Dendritic cell treated with granulocyte-macrophage colony-stimulating factor and Interleukin-4, amounts not matched to agents 40 ng/mL and 50 ng/mL, for 4 days (primary cell): ENCODE measurements at regions not wholly inside any gene's neighbourhood (a gene's known extent, or its start where the extent isn't known, plus 50 kb on each side); places are given as distances from the start of the nearest gene placed in this dataset.

Source experiments
- H3K27ac Mint-ChIP-seq: one replicate; pipeline ENCODE4 v1.8.0; 2022; ENCODE audit warnings: mild to moderate bottlenecking, mixed read lengths
- H3K27me3 Mint-ChIP-seq: one replicate; pipeline ENCODE4 v1.8.0; 2022; ENCODE audit warnings: mild to moderate bottlenecking, mixed read lengths
- H3K36me3 Mint-ChIP-seq: one replicate; pipeline ENCODE4 v1.8.0; 2022; ENCODE audit warnings: low read depth, mixed read lengths
- H3K4me1 Mint-ChIP-seq: one replicate; pipeline ENCODE4 v1.8.0; 2022; ENCODE audit warnings: low read depth, mixed read lengths
- H3K4me3 Mint-ChIP-seq: one replicate; pipeline ENCODE4 v1.8.0; 2022; ENCODE audit warnings: mild to moderate bottlenecking, moderate library complexity, mixed read lengths
- H3K9me3 Mint-ChIP-seq: one replicate; pipeline ENCODE4 v1.8.0; 2022; ENCODE audit warnings: mixed read lengths
- intact Hi-C: fragments of 100-400 bp; cut with micrococcal nuclease; formaldehyde crosslinking; loops from one replicate; pipeline ENCODE4 v1.15.0; 2022

DNA sequence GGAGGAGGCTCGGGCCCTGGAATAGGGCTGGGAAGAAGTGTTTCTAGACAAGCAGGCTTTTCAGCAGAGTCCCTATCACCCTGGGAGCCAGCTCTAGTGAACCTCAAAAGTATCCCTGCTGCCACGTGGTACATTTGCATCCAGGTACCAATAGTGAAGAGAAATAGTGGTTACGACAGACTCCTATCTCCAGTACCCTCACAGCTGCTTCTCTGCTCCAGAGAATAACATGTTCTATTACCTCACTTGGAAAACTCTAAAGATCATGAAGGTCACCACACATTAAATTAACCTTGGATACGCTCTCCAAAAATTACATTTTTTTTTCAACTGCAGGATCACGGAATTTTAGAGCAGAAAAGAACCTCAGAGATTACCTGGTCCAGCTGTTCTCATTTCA lies 230.4 kb upstream of the PLD5 start:
- H3K9me3 Mint-ChIP-seq, result peaks cover 29% of the 10 kb centered on the region
- intact Hi-C loops, result loop anchor here (10.0 kb wide), 1 partner anchor 1980 kb away; no protein-coding TSS in a partner anchor
- H3K27me3 Mint-ChIP-seq, result no peaks in the 10 kb centered on the region
- H3K4me1 Mint-ChIP-seq, result no peaks in the 10 kb centered on the region
- no peaks in the 10 kb centered on the region for H3K36me3 Mint-ChIP-seq
- H3K4me3 Mint-ChIP-seq, result no peak overlapping the region
- no peak overlapping the region for H3K27ac Mint-ChIP-seq

DNA sequence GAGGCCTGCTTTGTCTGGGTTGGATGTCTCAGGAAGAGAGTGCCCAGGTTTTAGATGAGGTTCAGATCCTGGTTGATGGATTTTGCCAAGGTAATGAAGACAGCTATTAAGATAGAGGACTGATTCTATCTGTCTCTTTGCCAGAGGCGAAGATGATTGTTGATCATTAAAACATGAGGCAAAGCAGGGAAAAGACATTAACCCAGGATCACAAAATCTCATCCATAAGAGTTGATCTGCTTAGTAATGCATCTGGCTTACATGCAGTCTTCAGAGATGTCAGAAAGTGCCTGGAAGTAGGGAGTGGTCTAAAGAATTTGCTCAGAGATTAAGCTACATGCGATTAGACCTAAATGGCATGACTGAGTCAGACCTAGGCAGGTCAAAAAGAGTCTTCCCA lies 229.6 kb upstream of the PLD5 start:
- H3K27me3 Mint-ChIP-seq, result no peaks in the 10 kb centered on the region

DNA sequence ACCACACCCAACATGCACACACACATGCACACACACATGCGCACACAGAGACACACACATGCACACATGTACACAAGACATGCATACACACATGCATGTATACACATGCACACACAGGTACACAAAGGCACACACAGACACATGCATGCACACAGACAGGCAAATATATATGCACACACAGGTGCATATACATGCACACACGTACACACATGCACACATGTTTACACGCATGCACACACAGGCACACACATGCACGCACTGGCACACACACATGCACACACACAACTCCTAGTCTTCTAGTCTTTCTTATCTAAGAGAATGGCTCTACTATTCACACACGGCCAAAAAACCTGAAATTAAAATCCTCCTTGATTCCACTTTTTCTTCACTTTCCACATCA lies 222.7 kb upstream of the PLD5 start:
- no peaks in the 10 kb centered on the region for H3K36me3 Mint-ChIP-seq
- H3K27me3 Mint-ChIP-seq, result no peaks in the 10 kb centered on the region
- peaks cover 37% of the 10 kb centered on the region for H3K9me3 Mint-ChIP-seq
- H3K27ac Mint-ChIP-seq, result no peak overlapping the region
- H3K4me3 Mint-ChIP-seq, result no peak overlapping the region
- intact Hi-C loops, result no loop called here
- H3K4me1 Mint-ChIP-seq, result no peaks in the 10 kb centered on the region

More for the DNA sequence above, 229.6 kb upstream of the PLD5 start:
- Mint-ChIP-seq H3K27ac (no peak overlapping the region), H3K4me1 (no peaks in the 10 kb centered on the region), H3K36me3 (no peaks in the 10 kb centered on the region), H3K4me3 (no peak overlapping the region), H3K9me3 (peaks cover 29% of the 10 kb centered on the region)
- intact Hi-C loops, result loop anchor here (10.0 kb wide), 1 partner anchor 1979 kb away; no protein-coding TSS in a partner anchor

DNA sequence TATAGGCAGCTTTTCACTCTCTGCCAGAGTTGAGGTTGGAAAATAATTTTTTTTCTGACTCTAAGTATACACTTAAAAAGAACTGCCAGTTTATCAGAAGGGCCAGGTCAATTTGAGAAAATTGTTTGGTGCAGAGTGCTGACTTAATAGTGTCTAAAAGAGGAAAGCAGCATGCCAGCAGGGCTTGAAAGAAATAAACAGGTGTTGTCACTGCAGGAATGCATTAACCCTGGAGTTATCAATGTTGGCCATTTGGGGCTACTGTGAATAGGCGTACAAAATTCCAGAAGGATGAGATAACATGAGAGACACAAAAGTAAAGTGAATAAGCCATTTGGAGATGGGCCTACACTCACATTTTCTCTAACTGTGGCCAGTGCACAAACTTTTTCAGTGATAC lies 220.6 kb upstream of the PLD5 start:
- Mint-ChIP-seq H3K4me3 (no peak overlapping the region), H3K4me1 (no peaks in the 10 kb centered on the region), H3K9me3 (peaks cover 49% of the 10 kb centered on the region), H3K36me3 (no peaks in the 10 kb centered on the region), H3K27ac (no peak overlapping the region), H3K27me3 (no peaks in the 10 kb centered on the region)
- intact Hi-C loops, result no loop called here

DNA sequence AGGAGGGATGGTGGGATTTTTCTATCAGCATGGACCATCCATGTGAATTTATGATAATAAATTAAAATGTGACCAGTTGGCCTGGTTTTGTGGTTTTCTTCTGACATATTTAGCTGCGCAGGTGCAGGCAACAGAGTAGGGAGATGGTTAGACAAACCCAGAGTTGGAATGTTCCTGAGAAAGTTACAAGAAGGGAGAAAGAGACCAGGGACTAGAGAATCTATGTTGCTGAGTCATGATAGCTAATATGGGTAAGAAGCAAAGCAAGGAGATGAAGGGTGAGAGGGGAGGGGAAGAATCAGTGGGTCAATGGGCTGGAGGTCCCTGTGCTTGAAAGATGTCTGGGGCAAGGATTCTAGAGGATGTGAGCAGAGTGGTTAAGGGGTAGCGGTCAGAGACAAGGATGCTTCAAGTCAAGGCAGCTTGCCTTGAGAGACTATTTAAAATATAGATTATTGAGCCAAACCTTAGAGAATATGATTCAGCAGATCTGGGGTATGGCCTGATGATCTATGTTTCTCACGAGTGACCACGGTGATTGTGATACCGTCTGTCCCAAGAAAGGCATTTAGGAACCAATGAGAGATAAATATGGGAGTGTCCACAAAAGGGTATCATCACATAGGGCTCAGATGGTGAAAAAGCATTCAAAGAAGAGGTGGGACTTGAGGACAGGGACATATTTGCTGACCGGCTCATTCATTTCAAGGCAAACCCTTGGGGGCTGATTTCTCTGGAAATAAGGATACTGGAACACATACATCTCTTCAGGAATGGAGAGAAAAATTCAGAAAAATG lies 219.7 kb upstream of the PLD5 start:
- intact Hi-C loops, result no loop called here
- H3K27ac Mint-ChIP-seq, result no peak overlapping the region
- no peaks in the 10 kb centered on the region for H3K27me3 Mint-ChIP-seq
- H3K9me3 Mint-ChIP-seq, result peaks cover 49% of the 10 kb centered on the region
- no peaks in the 10 kb centered on the region for H3K4me1 Mint-ChIP-seq
- H3K4me3 Mint-ChIP-seq, result no peak overlapping the region
- no peaks in the 10 kb centered on the region for H3K36me3 Mint-ChIP-seq

DNA sequence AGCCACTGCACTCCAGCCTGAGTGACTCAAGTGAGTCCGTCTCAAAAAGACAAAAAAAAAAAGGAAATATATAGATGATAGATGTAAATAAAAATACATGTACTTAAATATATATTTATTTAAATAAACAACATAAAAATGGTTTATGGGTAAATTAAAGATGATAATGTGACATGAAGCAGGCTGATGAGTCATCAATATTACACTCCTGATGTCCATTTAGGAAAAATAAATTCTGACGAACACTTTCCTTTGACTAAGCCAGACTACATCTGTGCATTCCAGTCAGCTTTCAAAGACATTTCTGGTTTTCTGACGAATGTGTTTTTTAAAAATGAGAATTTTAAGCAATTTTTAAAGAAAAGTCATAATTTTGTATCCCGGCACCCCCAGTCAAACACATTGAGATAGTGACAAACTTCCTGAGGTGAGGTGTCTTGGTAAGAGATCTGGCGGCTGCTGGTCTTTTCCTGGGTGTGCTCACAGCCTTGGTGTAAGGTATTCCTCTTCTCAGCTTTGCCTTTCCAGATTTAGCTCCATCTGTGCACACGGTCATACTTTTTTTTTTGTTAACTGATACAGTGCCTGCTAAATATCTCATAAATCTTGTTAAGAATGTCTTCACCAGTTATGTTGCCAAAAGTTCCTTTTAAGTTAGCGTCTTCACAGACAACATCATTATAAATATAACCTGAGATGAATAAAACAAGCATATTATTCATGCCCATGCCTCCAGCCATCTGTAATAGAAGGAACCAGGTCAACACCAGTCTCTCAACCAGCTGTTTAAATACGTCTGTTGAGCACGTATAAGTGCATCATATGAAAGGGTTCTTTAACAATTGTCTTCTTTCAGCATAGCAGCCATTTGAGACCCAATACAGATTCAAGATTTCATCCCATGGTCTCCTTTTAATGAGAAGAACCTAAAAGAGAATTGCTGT lies 214.5 kb upstream of the PLD5 start:
- Mint-ChIP-seq H3K27ac (no peak overlapping the region), H3K36me3 (no peaks in the 10 kb centered on the region), H3K4me1 (no peaks in the 10 kb centered on the region), H3K27me3 (no peaks in the 10 kb centered on the region), H3K4me3 (no peak overlapping the region), H3K9me3 (peaks cover 29% of the 10 kb centered on the region)
- intact Hi-C loops, result no loop called here

DNA sequence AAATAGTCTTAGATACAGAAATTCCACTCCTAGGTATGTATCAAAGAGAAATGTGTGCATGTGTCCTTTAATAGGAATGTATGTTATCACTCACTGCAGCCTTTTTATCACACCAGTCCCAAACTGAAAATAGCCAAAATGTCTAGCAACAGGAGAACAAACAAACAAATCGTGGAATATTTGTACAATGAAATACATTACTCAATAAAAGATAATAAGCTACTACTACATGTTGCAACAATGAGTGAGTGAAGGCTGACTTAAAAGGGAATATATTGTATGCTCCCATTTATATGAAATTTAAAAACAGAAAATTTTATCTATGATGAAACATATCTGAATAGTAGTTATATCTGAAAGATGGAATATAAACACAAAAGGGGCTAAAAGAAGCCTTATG lies 212.1 kb upstream of the PLD5 start:
- Mint-ChIP-seq H3K4me3 (no peak overlapping the region), H3K9me3 (peaks cover 18% of the 10 kb centered on the region), H3K27me3 (no peaks in the 10 kb centered on the region), H3K27ac (no peak overlapping the region), H3K36me3 (no peaks in the 10 kb centered on the region), H3K4me1 (no peaks in the 10 kb centered on the region)
- intact Hi-C loops, result no loop called here

DNA sequence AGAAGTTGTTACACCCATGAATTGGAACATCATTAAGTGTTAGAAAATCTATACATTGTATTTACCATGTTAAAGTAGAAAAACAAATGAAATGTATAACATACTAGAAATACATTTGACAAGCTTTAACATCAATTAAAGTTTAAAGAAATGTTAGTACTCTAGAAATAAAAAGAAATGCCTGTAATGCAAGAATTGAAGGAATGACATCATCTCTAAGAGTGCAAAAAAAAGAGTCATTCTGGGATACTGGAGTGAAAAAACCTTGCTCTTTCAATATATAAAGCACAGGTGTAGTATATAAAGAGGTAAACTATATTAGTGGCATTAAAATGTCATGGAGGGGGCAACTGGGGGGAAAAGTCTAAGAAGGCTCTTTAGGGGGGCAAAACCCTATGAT lies 210.8 kb upstream of the PLD5 start:
- no peak overlapping the region for H3K4me3 Mint-ChIP-seq
- H3K27ac Mint-ChIP-seq, result no peak overlapping the region
- no peaks in the 10 kb centered on the region for H3K4me1 Mint-ChIP-seq
- peaks cover 18% of the 10 kb centered on the region for H3K9me3 Mint-ChIP-seq
- no peaks in the 10 kb centered on the region for H3K36me3 Mint-ChIP-seq
- intact Hi-C loops, result no loop called here
- H3K27me3 Mint-ChIP-seq, result no peaks in the 10 kb centered on the region

DNA sequence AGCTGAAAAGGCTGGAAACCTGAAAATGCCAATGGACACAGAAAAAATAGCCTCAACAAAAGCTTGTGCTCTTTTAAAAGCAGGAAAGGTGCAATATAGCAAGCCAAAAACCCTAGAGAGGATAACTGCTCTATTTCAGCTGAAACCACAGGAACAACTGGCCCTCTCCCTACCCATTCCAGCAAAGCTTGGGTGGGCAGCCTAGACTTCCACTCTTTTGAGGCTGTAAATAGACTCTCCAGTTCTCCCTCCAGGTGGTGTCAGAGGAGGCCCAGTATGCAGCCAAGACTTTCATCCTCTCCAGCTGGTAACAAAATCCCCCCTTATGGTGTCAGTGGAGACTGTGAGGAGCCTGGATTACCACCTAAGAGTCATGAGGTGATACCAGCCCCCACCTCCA lies 206.9 kb upstream of the PLD5 start:
- H3K27me3 Mint-ChIP-seq, result no peaks in the 10 kb centered on the region
- H3K27ac Mint-ChIP-seq, result no peak overlapping the region
- intact Hi-C loops, result no loop called here
- H3K9me3 Mint-ChIP-seq, result peaks cover 26% of the 10 kb centered on the region
- H3K36me3 Mint-ChIP-seq, result no peaks in the 10 kb centered on the region
- no peaks in the 10 kb centered on the region for H3K4me1 Mint-ChIP-seq
- no peak overlapping the region for H3K4me3 Mint-ChIP-seq

DNA sequence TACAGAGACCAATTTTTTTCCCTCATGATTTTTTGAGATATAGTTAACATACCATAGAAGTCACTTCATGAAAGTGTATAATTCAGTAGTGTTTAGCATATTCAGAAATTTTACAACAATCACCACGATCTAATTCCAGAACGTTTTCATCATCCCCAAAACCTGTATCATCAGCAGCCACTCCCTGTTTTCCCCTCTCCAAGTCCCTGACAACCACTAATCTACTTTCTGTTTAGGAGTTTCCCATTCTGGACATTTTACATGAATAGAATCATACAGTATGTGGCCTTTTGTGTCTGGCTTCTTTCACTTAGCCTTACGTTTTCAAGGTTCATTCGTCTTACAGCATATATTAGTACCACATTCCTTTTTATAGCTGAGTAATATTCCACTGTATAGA lies 204.2 kb upstream of the PLD5 start:
- H3K9me3 Mint-ChIP-seq, result peaks cover 26% of the 10 kb centered on the region
- H3K27me3 Mint-ChIP-seq, result no peaks in the 10 kb centered on the region
- intact Hi-C loops, result no loop called here
- no peak overlapping the region for H3K27ac Mint-ChIP-seq
- no peaks in the 10 kb centered on the region for H3K4me1 Mint-ChIP-seq
- H3K36me3 Mint-ChIP-seq, result no peaks in the 10 kb centered on the region
- H3K4me3 Mint-ChIP-seq, result no peak overlapping the region

DNA sequence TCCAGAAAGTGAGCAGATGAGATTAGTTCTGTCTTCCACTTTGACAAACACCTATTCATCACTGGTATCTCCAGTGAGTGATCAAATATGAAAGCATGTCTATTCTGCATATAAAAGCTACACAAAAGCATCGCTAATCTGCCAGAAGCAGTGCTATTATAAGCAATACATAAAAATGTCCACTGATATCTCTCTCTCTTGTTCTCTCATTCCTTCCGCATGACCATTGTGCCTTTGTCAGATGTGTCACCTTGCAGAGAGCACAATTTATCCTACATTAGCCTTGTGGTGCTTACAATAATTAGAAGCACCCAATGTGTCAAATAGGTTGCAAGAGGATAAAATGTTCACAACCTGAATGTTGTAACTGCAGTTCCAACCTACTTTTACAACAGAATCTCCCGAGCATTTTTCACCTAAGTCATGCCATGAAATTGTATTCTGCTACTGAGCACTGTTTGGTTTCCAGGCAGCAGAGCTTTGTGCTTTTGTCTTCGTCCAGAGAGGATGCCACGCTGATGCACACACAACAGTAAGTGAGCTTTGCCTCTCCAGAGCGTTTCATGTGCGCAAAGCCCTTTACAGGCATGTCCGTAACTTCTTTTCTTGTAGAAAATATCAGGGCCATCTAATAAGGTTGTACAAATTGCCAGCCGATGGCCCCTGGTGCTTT lies 198.7 kb upstream of the PLD5 start:
- H3K4me3 Mint-ChIP-seq, result no peak overlapping the region
- no peaks in the 10 kb centered on the region for H3K4me1 Mint-ChIP-seq
- H3K27ac Mint-ChIP-seq, result no peak overlapping the region
- intact Hi-C loops, result no loop called here
- no peaks in the 10 kb centered on the region for H3K27me3 Mint-ChIP-seq
- peaks cover 18% of the 10 kb centered on the region for H3K9me3 Mint-ChIP-seq
- H3K36me3 Mint-ChIP-seq, result no peaks in the 10 kb centered on the region

DNA sequence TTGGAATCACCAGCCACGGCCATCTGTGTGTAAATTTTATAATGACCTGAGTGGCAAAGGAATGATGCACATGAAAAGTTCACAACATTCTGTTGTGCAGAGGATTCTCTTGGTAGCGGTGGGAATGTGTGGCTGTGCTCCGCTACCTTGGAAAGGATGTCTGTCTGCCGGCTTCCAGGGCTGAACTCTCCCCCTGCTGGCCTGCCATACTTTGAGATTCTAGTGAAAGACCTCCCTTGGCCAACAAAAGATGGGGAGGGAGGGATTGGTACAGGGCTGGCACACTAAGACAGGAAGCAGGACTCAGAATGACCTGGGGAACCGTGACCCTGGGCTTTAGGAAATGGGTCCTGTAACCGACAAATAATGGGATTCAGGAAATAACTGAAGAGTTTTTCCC lies 194.5 kb upstream of the PLD5 start:
- intact Hi-C loops, result no loop called here
- Mint-ChIP-seq H3K27ac (no peak overlapping the region), H3K4me3 (no peak overlapping the region), H3K9me3 (peaks cover 20% of the 10 kb centered on the region), H3K36me3 (no peaks in the 10 kb centered on the region), H3K27me3 (no peaks in the 10 kb centered on the region), H3K4me1 (no peaks in the 10 kb centered on the region)

DNA sequence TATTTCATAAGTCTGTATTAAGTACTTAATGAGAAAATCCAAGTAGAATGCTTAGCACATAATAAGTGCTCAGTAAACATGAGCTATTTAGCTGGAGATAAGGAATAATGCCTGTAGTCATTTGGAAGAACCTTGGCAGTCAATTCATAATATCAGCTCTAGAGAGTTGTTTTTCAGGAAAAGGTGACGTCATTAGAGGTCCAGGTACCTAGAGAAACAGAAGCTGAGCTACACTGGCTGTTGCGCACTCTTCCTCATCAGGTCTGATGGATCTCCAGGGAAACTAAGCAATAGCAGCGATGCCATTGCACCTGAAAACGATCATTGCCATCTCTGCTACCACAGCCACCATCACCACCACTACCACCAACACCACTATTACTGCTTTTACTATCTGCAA lies 187.8 kb upstream of the PLD5 start:
- Mint-ChIP-seq H3K27ac (no peak overlapping the region), H3K36me3 (no peaks in the 10 kb centered on the region), H3K9me3 (peaks cover 22% of the 10 kb centered on the region), H3K27me3 (no peaks in the 10 kb centered on the region), H3K4me1 (no peaks in the 10 kb centered on the region), H3K4me3 (no peak overlapping the region)
- intact Hi-C loops, result no loop called here

DNA sequence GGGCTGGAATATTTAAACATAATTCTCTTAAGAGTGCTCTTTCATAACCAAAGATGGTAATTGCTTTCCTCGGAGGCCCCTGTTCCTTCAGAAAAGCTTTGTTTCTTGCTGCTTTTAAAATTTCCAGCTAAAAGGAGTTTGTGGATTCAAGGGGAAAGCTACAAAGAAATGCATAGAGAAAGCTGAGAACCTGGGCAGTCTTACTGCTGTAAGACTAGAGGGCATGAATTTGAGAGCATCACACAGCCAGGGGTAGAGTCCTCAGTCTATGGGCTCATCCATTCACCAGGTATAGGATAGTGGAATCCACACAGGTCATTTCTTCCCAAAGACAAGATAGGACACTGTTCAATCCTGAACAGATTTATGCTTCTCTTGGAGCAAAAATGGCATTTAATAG lies 186.3 kb upstream of the PLD5 start:
- peaks cover 22% of the 10 kb centered on the region for H3K9me3 Mint-ChIP-seq
- no peaks in the 10 kb centered on the region for H3K4me1 Mint-ChIP-seq
- intact Hi-C loops, result no loop called here
- no peaks in the 10 kb centered on the region for H3K27me3 Mint-ChIP-seq
- no peak overlapping the region for H3K27ac Mint-ChIP-seq
- no peak overlapping the region for H3K4me3 Mint-ChIP-seq
- H3K36me3 Mint-ChIP-seq, result no peaks in the 10 kb centered on the region
